ENCODE measurements at regions not wholly inside any gene's neighbourhood (a gene's known extent, or its start where the extent isn't known, plus 50 kb on each side); places are given as distances from the start of the nearest gene placed in this dataset.
"Not testable (repeated sequence)": the region's sequence is repeated elsewhere in the genome, so short reads cannot be mapped to it uniquely, and the experiment has no call there.

GRCh38 chr2:13524492-13524891, 807.8 kb downstream of the TRIB2 start:
- no peaks in the 10 kb centered on the region for H3K27me3 ChIP-seq (ENCODE audit: control insufficient read depth in 2 of 2, insufficient read depth in 2 of 2, low read length in 2 of 2)
- H3K79me2 ChIP-seq (ENCODE audit: control insufficient read depth, insufficient read depth, low read length) = no peaks in the 10 kb centered on the region
- no peak overlapping the region for H3K4me3 ChIP-seq (replicated peaks in 1 of 3; ENCODE audit: insufficient read depth in 1 of 3, low read depth in 1 of 3, low read length in 3 of 3)
- ChIA-PET CTCF (no interaction called here), POLR2A (no interaction called here)
- no peaks in the 10 kb centered on the region for H3K9me1 ChIP-seq (replicated peaks; ENCODE audit: control insufficient read depth, extremely low read depth, insufficient read depth, low read length)
- no peak for TF ChIP-seq POLR2A (IDR thresholded peaks at IDR 0.05; ENCODE audit: low read depth, low read length)
- TF ChIP-seq FOS (IDR thresholded peaks at IDR 0.05; ENCODE audit: borderline replicate concordance, insufficient read depth, low read length) = no peak
- no peak for TF ChIP-seq EZH2 (IDR thresholded peaks at IDR 0.05; ENCODE audit: borderline replicate concordance, low read depth, low read length, severe bottlenecking)
- TF ChIP-seq MAX (IDR thresholded peaks at IDR 0.05; ENCODE audit: insufficient read depth, insufficient read length) = no peak
- TF ChIP-seq CTCF (IDR thresholded peaks at IDR 0.05; ENCODE audit: extremely low read depth in 1 of 2, insufficient read depth in 1 of 2, low read depth in 1 of 2, low read length in 2 of 2) = no peak
- TF ChIP-seq GATA2 (IDR thresholded peaks at IDR 0.05; ENCODE audit: insufficient read depth, insufficient read length, low read depth, low read length) = no peak
- no peak for TF ChIP-seq JUN (IDR thresholded peaks at IDR 0.05; ENCODE audit: borderline replicate concordance, insufficient read depth, insufficient read length, low read depth)
- no peak for TF ChIP-seq POLR2AphosphoS5 (IDR thresholded peaks at IDR 0.05; ENCODE audit: insufficient read depth, low read depth, low read length)
- no peak for TF ChIP-seq MYC (IDR thresholded peaks at IDR 0.05; ENCODE audit: low read depth, low read length)
- H3K9me3 ChIP-seq (replicated peaks; ENCODE audit: control insufficient read depth, insufficient read depth, low read length) = no peaks in the 10 kb centered on the region
- no peak overlapping the region for H3K9ac ChIP-seq (replicated peaks; ENCODE audit: extremely low read depth, insufficient read depth, low read length)
- dilution Hi-C loops (cut with MboI; ENCODE audit: extremely low pct_ligation_motif_present, low sequenced_read_pairs) = no loop called here
- FAIRE-seq (no peak), DNase-seq (ENCODE audit: low read depth, low spot score) (no peak)
- BruUV-seq (replicated peaks) = no TSS peak
- H3K36me3 ChIP-seq (ENCODE audit: control insufficient read depth in 2 of 2, extremely low read depth in 1 of 2, insufficient read depth in 2 of 2, low read length in 2 of 2) = no peaks in the 10 kb centered on the region
- intact Hi-C loops (cut with micrococcal nuclease) = no loop called here
- no peaks in the 10 kb centered on the region for H3K4me1 ChIP-seq (ENCODE audit: control insufficient read depth, extremely low read depth, insufficient read depth, low read length)
- H3K27ac ChIP-seq (ENCODE audit: insufficient read depth, low read depth, low read length) = no peak overlapping the region
- H2AFZ ChIP-seq (ENCODE audit: low read depth, low read length) = no peak overlapping the region
- H3K4me2 ChIP-seq (ENCODE audit: insufficient read depth, low read length) = no peak overlapping the region
- H4K20me1 ChIP-seq (replicated peaks; ENCODE audit: control insufficient read depth, extremely low read depth, insufficient read depth, low read length) = no peaks in the 10 kb centered on the region

GRCh38 chr2:13531735-13532410, 815.1 kb downstream of the TRIB2 start:
- H2AFZ ChIP-seq (ENCODE audit: low read depth, low read length); H3K9ac ChIP-seq (replicated peaks; ENCODE audit: extremely low read depth, insufficient read depth, low read length); H3K4me2 ChIP-seq (ENCODE audit: insufficient read depth, low read length); BruUV-seq (replicated peaks); H3K27ac ChIP-seq (ENCODE audit: insufficient read depth, low read depth, low read length); H4K20me1 ChIP-seq (replicated peaks; ENCODE audit: control insufficient read depth, extremely low read depth, insufficient read depth, low read length); H3K36me3 ChIP-seq (ENCODE audit: control insufficient read depth in 2 of 2, extremely low read depth in 1 of 2, insufficient read depth in 2 of 2, low read length in 2 of 2); H3K27me3 ChIP-seq (ENCODE audit: control insufficient read depth in 2 of 2, insufficient read depth in 2 of 2, low read length in 2 of 2); intact Hi-C loops (cut with micrococcal nuclease); H3K4me1 ChIP-seq (ENCODE audit: control insufficient read depth, extremely low read depth, insufficient read depth, low read length); DNase-seq (ENCODE audit: low read depth, low spot score); POLR2A ChIA-PET; H3K9me1 ChIP-seq (replicated peaks; ENCODE audit: control insufficient read depth, extremely low read depth, insufficient read depth, low read length); H3K79me2 ChIP-seq (ENCODE audit: control insufficient read depth, insufficient read depth, low read length); H3K4me3 ChIP-seq (replicated peaks in 1 of 3; ENCODE audit: insufficient read depth in 1 of 3, low read depth in 1 of 3, low read length in 3 of 3); dilution Hi-C loops (cut with MboI; ENCODE audit: extremely low pct_ligation_motif_present, low sequenced_read_pairs); H3K9me3 ChIP-seq (replicated peaks; ENCODE audit: control insufficient read depth, insufficient read depth, low read length); FAIRE-seq; CTCF ChIA-PET: not testable (repeated sequence)

Measured in endothelial cell of umbilical vein (primary cell).